Sigmoid colon (tissue), 6 donors: ENCODE measurements at regions not wholly inside any gene's neighbourhood (a gene's known extent, or its start where the extent isn't known, plus 50 kb on each side); places are given as distances from the start of the nearest gene placed in this dataset.

Experiments used
- DNase-seq: peaks from one replicate; pipeline ENCODE4 v3.0.0-alpha.2; 2019
- H3K27ac ChIP-seq, 4 donors: fragments of 200-600 bp; sonication (generic); one replicate each; pipeline ENCODE4 v1.5.1; 2016 to 2019; ENCODE audit warnings: mild to moderate bottlenecking in 1 of 4
- H3K27me3 ChIP-seq, 3 donors: fragments of 200-600 bp; sonication (generic); one replicate each; pipeline ENCODE4 v1.5.1; 2019; ENCODE audit warnings: mild to moderate bottlenecking in 1 of 3
- H3K36me3 ChIP-seq, 4 donors: fragments of 200-600 bp; sonication (generic); one replicate each; pipeline ENCODE4 v1.5.1; 2016 to 2019
- H3K4me1 ChIP-seq, 4 donors: fragments of 200-600 bp; sonication (generic); one replicate each; pipeline ENCODE4 v1.5.1; 2017 to 2019
- H3K4me3 ChIP-seq, 4 donors: fragments of 200-600 bp; sonication (generic); one replicate each; pipeline ENCODE4 v1.5.1; 2017 to 2019; ENCODE audit warnings: mild to moderate bottlenecking in 2 of 4, moderate library complexity in 1 of 4
- H3K9me3 ChIP-seq, 4 donors: fragments of 200-600 bp in 3 of 4; sonication (generic) in 3 of 4; one replicate each; pipeline versions ENCODE4 v1.5.1 to v1.6.1; 2013 to 2019
- CTCF ChIP-seq, 4 experiments: fragments of 450-650 bp in 3 of 4; fragments of 200-600 bp in 1 of 4; IDR thresholded peaks; one replicate each; pipeline ENCODE4 v1.5.1; 2016 to 2019; ENCODE audit warnings: antibody characterized with exemption in 4 of 4, mild to moderate bottlenecking in 3 of 4, moderate library complexity in 2 of 4
- EP300 ChIP-seq, 4 donors: sonication (generic); formaldehyde crosslinking; IDR thresholded peaks; one replicate each; pipeline ENCODE4 v1.6.1; 2017; ENCODE audit warnings: antibody characterized with exemption in 4 of 4
- POLR2A ChIP-seq, 2 donors: fragments of 450-650 bp; IDR thresholded peaks; one replicate each; pipeline ENCODE4 v1.6.1; 2016; ENCODE audit warnings: antibody characterized with exemption in 2 of 2, mild to moderate bottlenecking in 2 of 2, moderate library complexity in 2 of 2
- POLR2AphosphoS5 ChIP-seq, 4 donors: sonication (generic); formaldehyde crosslinking; IDR thresholded peaks; one replicate each; pipeline ENCODE4 v1.6.1; 2017; ENCODE audit warnings: antibody characterized with exemption in 4 of 4
- WGBS, 2 donors: extraction: QIAGEN DNeasy Blood & Tissue Kit; methylation state at CpG; one replicate each; pipeline ENCODE4 v1.1.7; 2013; 5-methylcytosine and 5-hydroxymethylcytosine counted together
- intact Hi-C: fragments of 100-400 bp; cut with DNase I; formaldehyde crosslinking; loops from one replicate; pipeline ENCODE4 v1.15.1; 2023
- donor health status: healthy with polysubstance abuse.
- donor health status: healthy.

GRCh38 chr3:64799606-64800005 lies 111.8 kb upstream of the ADAMTS9 start:
- Histone ChIP-seq H3K36me3 (peaks cover 0 to 30% (median 11%) of the 10 kb centered on the region in 4 donors), H3K27me3 (no peaks in the 10 kb centered on the region), H3K27ac (no peak overlapping the region), H3K4me1 (peaks cover 0 to 7% (median 3%) of the 10 kb centered on the region in 4 donors), H3K4me3 (no peak overlapping the region), H3K9me3 (no peaks in the 10 kb centered on the region)
- intact Hi-C loops = no loop called here
- TF ChIP-seq EP300 (IDR thresholded peaks at IDR 0.05) = no peak
- DNase-seq = no peak
- WGBS, 2 donors = 28 to 70% methylated on average over 8 of the region's 8 CpGs

- H3K27ac ChIP-seq = no peak overlapping the region
- no peaks in the 10 kb centered on the region for H3K27me3 ChIP-seq
- DNase-seq = no peak
- WGBS, 2 donors = 94 to 97% methylated on average over 5 of the region's 5 CpGs
- H3K4me3 ChIP-seq = no peak overlapping the region
- intact Hi-C loops = no loop called here
- no peaks in the 10 kb centered on the region for H3K9me3 ChIP-seq
- peaks cover 0 to 25% (median 11%) of the 10 kb centered on the region in 4 donors for H3K36me3 ChIP-seq
- H3K4me1 ChIP-seq = peaks cover 0 to 7% (median 3%) of the 10 kb centered on the region in 4 donors
- TF ChIP-seq POLR2A (IDR thresholded peaks at IDR 0.05) (no peak), CTCF (IDR thresholded peaks at IDR 0.05) (no peak), EP300 (IDR thresholded peaks at IDR 0.05) (no peak), POLR2AphosphoS5 (IDR thresholded peaks at IDR 0.05) (no peak)
These were observed 110.5 kb upstream of the ADAMTS9 start for GRCh38 chr3:64798316-64798715.

GRCh38 chr3:64796607-64797399 lies 109.0 kb upstream of the ADAMTS9 start:
- no peaks in the 10 kb centered on the region for H3K27me3 ChIP-seq
- intact Hi-C loops = no loop called here
- H3K27ac ChIP-seq = no peak overlapping the region
- no peak for DNase-seq
- no peak for TF ChIP-seq EP300 (IDR thresholded peaks at IDR 0.05)
- no peak for TF ChIP-seq POLR2A (IDR thresholded peaks at IDR 0.05)
- TF ChIP-seq POLR2AphosphoS5 (IDR thresholded peaks at IDR 0.05) = no peak
- H3K4me1 ChIP-seq = peaks cover 0 to 15% (median 12%) of the 10 kb centered on the region in 4 donors
- WGBS, 2 donors = 63 to 83% methylated on average over 7 of the region's 7 CpGs
- H3K36me3 ChIP-seq = peaks cover 0 to 19% (median 9%) of the 10 kb centered on the region in 4 donors
- H3K9me3 ChIP-seq = no peaks in the 10 kb centered on the region
- no peak overlapping the region for H3K4me3 ChIP-seq

- WGBS, 2 donors = 86 to 90% methylated on average over 3 of the region's 3 CpGs
- Histone ChIP-seq H3K4me1 (peaks cover 0 to 12% (median 7%) of the 10 kb centered on the region in 4 donors), H3K27me3 (no peaks in the 10 kb centered on the region), H3K36me3 (no peaks in the 10 kb centered on the region), H3K4me3 (no peak overlapping the region), H3K9me3 (no peaks in the 10 kb centered on the region), H3K27ac (no peak overlapping the region)
- intact Hi-C loops = no loop called here
- TF ChIP-seq CTCF (IDR thresholded peaks at IDR 0.05) (no peak), POLR2AphosphoS5 (IDR thresholded peaks at IDR 0.05) (no peak), POLR2A (IDR thresholded peaks at IDR 0.05) (no peak), EP300 (IDR thresholded peaks at IDR 0.05) (no peak)
- no peak for DNase-seq
These were observed 104.6 kb upstream of the ADAMTS9 start for GRCh38 chr3:64792445-64792844.

GRCh38 chr3:64789111-64789510 lies 101.3 kb upstream of the ADAMTS9 start:
- 96 to 97% methylated on average over 4 of the region's 4 CpGs for WGBS, 2 donors
- peaks cover 0 to 15% (median 7%) of the 10 kb centered on the region in 4 donors for H3K4me1 ChIP-seq
- DNase-seq = no peak
- H3K27ac ChIP-seq = no peak overlapping the region
- intact Hi-C loops = no loop called here
- no peak overlapping the region for H3K4me3 ChIP-seq
- no peaks in the 10 kb centered on the region for H3K27me3 ChIP-seq
- TF ChIP-seq CTCF (IDR thresholded peaks at IDR 0.05) (no peak), POLR2AphosphoS5 (IDR thresholded peaks at IDR 0.05) (no peak), EP300 (IDR thresholded peaks at IDR 0.05) (no peak), POLR2A (IDR thresholded peaks at IDR 0.05) (no peak)
- peaks cover 0 to 7% (median 0%) of the 10 kb centered on the region in 4 donors for H3K9me3 ChIP-seq
- no peaks in the 10 kb centered on the region for H3K36me3 ChIP-seq
